HCT116 (cell line): ENCODE measurements at regions not wholly inside any gene's neighbourhood (a gene's known extent, or its start where the extent isn't known, plus 50 kb on each side); places are given as distances from the start of the nearest gene placed in this dataset.

Source experiments
- ATAC-seq: fragments of 200-7000 bp; cut with Tn5 transposase; 2 replicates; pipeline ENCODE4 v1.9.1; 2020; ENCODE audit warnings: mild to moderate bottlenecking, moderate library complexity
- BruUV-seq: library from RNA; stranded (reverse); fragments of 400-500 nt; replicated peaks from 2 replicates; lab custom pipeline; 2021; lab: Mats Ljungman, UMichigan
- CTCF ChIA-PET: fragments of 300-600 bp; sonication (Branson Sonifier 250); formaldehyde crosslinking; loops from one replicate; lab custom pipeline; 2021; ENCODE audit warnings: antibody characterized with exemption; lab: Charles Lee
- POLR2A ChIA-PET: fragments of 300-600, 350-600 bp; sonication (Branson Sonifier 250); formaldehyde crosslinking; loops from one replicate; lab custom pipeline; 2021; ENCODE audit warnings: antibody characterized with exemption; lab: Charles Lee
- RAD21 ChIA-PET, 2 experiments: fragments of 300-600 bp; sonication (Branson Sonifier 250); formaldehyde crosslinking; loops; one replicate each; lab custom pipeline; 2023; ENCODE audit warnings: low total read pairs in 2 of 2; ENCODE audit not compliant: uncharacterized antibody in 2 of 2, unreplicated experiment in 2 of 2, low non-redundant PET in 1 of 2; lab: Charles Lee
- DNase-seq: peaks from one replicate; pipeline ENCODE4 v3.0.0-alpha.2; 2010; ENCODE audit warnings: low read depth, low spot score
- H2AFZ ChIP-seq: fragments of 200-600 bp; shearing (Covaris generic), sonication (generic); 2 replicates; pipeline ENCODE4 v1.6.1; 2017; ENCODE audit warnings: low read depth, mixed run types, mixed read lengths, antibody characterized with exemption, low read length; ENCODE audit not compliant: poor library complexity, severe bottlenecking
- H3K27ac ChIP-seq: 2 replicates; pipeline ENCODE4 v1.5.1; 2012; ENCODE audit warnings: low read depth, low read length
- H3K27me3 ChIP-seq: fragments of 200-600 bp; sonication (generic); 2 replicates; pipeline ENCODE4 v1.6.1; 2016; ENCODE audit warnings: mixed run types, low read length, mixed read lengths; ENCODE audit not compliant: insufficient read depth
- H3K36me3 ChIP-seq, 2 experiments: fragments of 200-500 bp in 1 of 2; fragments of 200-600 bp in 1 of 2; sonication (Bioruptor generic) in 1 of 2; sonication (generic) in 1 of 2; 2 replicates each; pipeline versions ENCODE4 v1.5.1 to v1.6.1; 2014 to 2016; ENCODE audit warnings: low read length in 2 of 2, inconsistent platforms in 1 of 2, mixed read lengths in 1 of 2, mixed run types in 1 of 2; ENCODE audit not compliant: insufficient read depth in 2 of 2, control insufficient read depth in 1 of 2
- H3K4me1 ChIP-seq, 2 experiments: fragments of 200-600 bp in 1 of 2; sonication (generic) in 1 of 2; 2 replicates each; pipeline versions ENCODE4 v1.5.1 to v1.6.1; 2012 to 2017; ENCODE audit warnings: low read length in 2 of 2, inconsistent platforms in 1 of 2, mild to moderate bottlenecking in 1 of 2, mixed read lengths in 1 of 2, mixed run types in 1 of 2, moderate library complexity in 1 of 2; ENCODE audit not compliant: insufficient read depth in 2 of 2, control insufficient read depth in 1 of 2
- H3K4me2 ChIP-seq: fragments of 200-600 bp; sonication (generic); 2 replicates; pipeline ENCODE4 v1.6.1; 2017; ENCODE audit warnings: mixed run types, low read length, mixed read lengths
- H3K4me3 ChIP-seq, 2 experiments: fragments of 200-600 bp in 1 of 2; sonication (generic) in 1 of 2; replicated peaks in 1 of 2; 2 replicates each; pipeline ENCODE4 v1.5.1; 2011 to 2016; ENCODE audit warnings: low read length in 2 of 2, control low read depth in 1 of 2, low read depth in 1 of 2, mild to moderate bottlenecking in 1 of 2, mixed read lengths in 1 of 2, mixed run types in 1 of 2
- H3K79me2 ChIP-seq: fragments of 200-600 bp; sonication (generic); 2 replicates; pipeline ENCODE4 v1.6.1; 2017; ENCODE audit warnings: mild to moderate bottlenecking, mixed run types, low read length, moderate library complexity, mixed read lengths; ENCODE audit not compliant: insufficient read depth
- H3K9ac ChIP-seq: fragments of 200-600 bp; sonication (generic); 2 replicates; pipeline ENCODE4 v1.6.1; 2016; ENCODE audit warnings: low read length, mixed read lengths
- H3K9me2 ChIP-seq: fragments of 200-600 bp; sonication (generic), shearing (Covaris generic); 2 replicates; pipeline ENCODE4 v1.6.1; 2017; ENCODE audit warnings: mixed run types, mild to moderate bottlenecking, moderate library complexity; ENCODE audit not compliant: insufficient read depth
- H3K9me3 ChIP-seq, 2 experiments: fragments of 200-500 bp in 1 of 2; fragments of 200-600 bp in 1 of 2; sonication (Bioruptor generic) in 1 of 2; sonication (generic) in 1 of 2; 2 replicates each; pipeline ENCODE4 v1.6.1; 2014 to 2017; ENCODE audit warnings: low read length in 2 of 2, mixed read lengths in 2 of 2, inconsistent platforms in 1 of 2, low read depth in 1 of 2, mild to moderate bottlenecking in 1 of 2, mixed run types in 1 of 2, moderate library complexity in 1 of 2; ENCODE audit not compliant: control insufficient read depth in 1 of 2, insufficient read depth in 1 of 2
- H4K20me1 ChIP-seq: fragments of 200-600 bp; sonication (generic), shearing (Covaris generic); 2 replicates; pipeline ENCODE4 v1.6.1; 2017; ENCODE audit warnings: mixed run types, mild to moderate bottlenecking, moderate library complexity; ENCODE audit not compliant: insufficient read depth
- CBX3 ChIP-seq: IDR thresholded peaks from 2 replicates; pipeline ENCODE4 v1.6.1; 2012; ENCODE audit warnings: low read depth
- CEBPB ChIP-seq: IDR thresholded peaks from 2 replicates; pipeline ENCODE4 v1.6.1; 2012; ENCODE audit warnings: low read depth
- ELF1 ChIP-seq: IDR thresholded peaks from 2 replicates; pipeline ENCODE4 v1.6.1; 2012; ENCODE audit warnings: low read depth, borderline replicate concordance
- EZH2 ChIP-seq: fragments of 200-600 bp; sonication (generic); IDR thresholded peaks from 2 replicates; pipeline ENCODE4 v1.6.1; 2017; ENCODE audit warnings: antibody characterized with exemption, mixed run types
- POLR2A ChIP-seq: IDR thresholded peaks from 2 replicates; pipeline ENCODE4 v1.7.0; 2011; ENCODE audit warnings: borderline replicate concordance; ENCODE audit not compliant: insufficient read depth, insufficient read length; ENCODE audit errors: extremely low read depth
- SIN3A ChIP-seq: IDR thresholded peaks from 2 replicates; pipeline ENCODE4 v1.6.1; 2012; ENCODE audit warnings: low read depth
- ZNF274 ChIP-seq: fragments of 200-500 bp; sonication (Bioruptor generic); IDR thresholded peaks from 2 replicates; pipeline ENCODE4 v1.6.1; 2014; ENCODE audit warnings: mild to moderate bottlenecking, low read depth, low read length, inconsistent platforms
- intact Hi-C: fragments of 100-400 bp; cut with micrococcal nuclease; formaldehyde crosslinking; loops from 2 replicates; pipeline ENCODE4 v1.10.0; 2022
- TF ChIP-seq, protein P1 (sequence below): IDR thresholded peaks from 2 replicates; pipeline ENCODE4 v1.6.1; 2012

DNA sequence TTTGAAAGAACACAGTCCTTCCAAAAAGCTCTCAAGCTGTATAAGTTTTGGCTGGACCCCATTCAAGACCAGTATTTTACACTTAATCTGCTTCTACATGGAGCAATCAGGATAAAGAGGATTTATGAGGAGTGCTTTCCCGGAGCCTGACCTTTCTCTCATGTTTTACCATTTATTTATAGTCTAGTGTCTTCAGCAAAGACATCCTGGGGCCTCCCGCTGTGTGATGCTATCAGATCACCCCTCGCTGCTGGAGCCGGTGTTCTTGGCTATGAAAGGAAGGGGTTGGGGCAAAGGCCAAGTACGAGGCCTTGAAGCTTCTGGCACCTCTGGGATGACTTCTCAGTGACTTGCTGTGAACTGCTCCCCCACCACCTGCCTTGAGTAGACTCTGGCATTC lies 189.6 kb downstream of the ADAMTS15 start:
- ChIA-PET POLR2A (no interaction called here), CTCF (no interaction called here), RAD21 (no interaction called here)
- Histone ChIP-seq H3K27me3 (peaks cover 22% of the 10 kb centered on the region; the same call in 1 of the 2 replicates), H3K9me3 (no peaks in the 10 kb centered on the region), H3K9me2 (no peaks in the 10 kb centered on the region), H3K4me2 (no peak overlapping the region), H3K4me3 (no peak overlapping the region), H3K9ac (no peak overlapping the region), H4K20me1 (no peaks in the 10 kb centered on the region), H3K27ac (no peak overlapping the region), H2AFZ (no peak overlapping the region), H3K36me3 (no peaks in the 10 kb centered on the region), H3K79me2 (no peaks in the 10 kb centered on the region), H3K4me1 (peaks cover 14 to 21% of the 10 kb centered on the region in 2 experiments; a peak in 3 of 4 replicates)
- DNase-seq: no peak
- no TSS peak for BruUV-seq
- no peak for TF ChIP-seq ELF1
- ATAC-seq: no peak
- intact Hi-C loops: no loop called here

DNA sequence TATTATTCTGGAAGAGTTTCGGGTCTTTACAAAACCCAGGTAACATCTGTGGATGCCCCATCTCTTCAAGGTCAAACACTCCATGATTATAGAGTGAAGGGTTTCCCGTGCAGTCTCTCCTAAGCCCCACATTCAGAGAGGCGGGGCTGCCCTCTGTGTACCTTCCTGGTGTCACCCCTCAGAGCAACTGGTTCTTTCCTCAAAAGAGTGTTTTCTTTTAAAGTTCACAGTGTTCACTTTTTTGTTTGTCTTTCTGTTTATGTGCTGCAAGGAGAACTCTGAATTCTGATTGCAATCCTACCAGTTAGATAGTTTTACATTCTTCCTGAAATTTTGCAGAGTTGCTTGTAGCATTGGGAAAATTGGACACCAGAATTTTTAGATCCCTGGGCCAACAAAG lies 190.2 kb downstream of the ADAMTS15 start:
- ChIA-PET POLR2A (no interaction called here), CTCF (no interaction called here), RAD21 (no interaction called here)
- H3K9me2 ChIP-seq: no peaks in the 10 kb centered on the region
- no peaks in the 10 kb centered on the region for H3K36me3 ChIP-seq
- no peak overlapping the region for H3K27ac ChIP-seq
- H3K4me3 ChIP-seq: no peak overlapping the region
- H3K9ac ChIP-seq: no peak overlapping the region
- DNase-seq (no peak), ATAC-seq (no peak)
- BruUV-seq: no TSS peak
- H2AFZ ChIP-seq: no peak overlapping the region
- peaks cover 14 to 21% of the 10 kb centered on the region in 2 experiments; a peak in 3 of 4 replicates for H3K4me1 ChIP-seq
- intact Hi-C loops: no loop called here
- H3K4me2 ChIP-seq: no peak overlapping the region
- H3K9me3 ChIP-seq: no peaks in the 10 kb centered on the region
- H3K79me2 ChIP-seq: no peaks in the 10 kb centered on the region
- no peaks in the 10 kb centered on the region for H4K20me1 ChIP-seq
- peaks cover 26% of the 10 kb centered on the region; the same call in 1 of the 2 replicates for H3K27me3 ChIP-seq
- TF ChIP-seq POLR2A: no peak
- TF ChIP-seq SIN3A: no peak
- no peak for TF ChIP-seq ZNF274
- no peak for TF ChIP-seq CEBPB
- no peak for TF ChIP-seq EZH2
- TF ChIP-seq CBX3: no peak
- TF ChIP-seq, protein P1, sequence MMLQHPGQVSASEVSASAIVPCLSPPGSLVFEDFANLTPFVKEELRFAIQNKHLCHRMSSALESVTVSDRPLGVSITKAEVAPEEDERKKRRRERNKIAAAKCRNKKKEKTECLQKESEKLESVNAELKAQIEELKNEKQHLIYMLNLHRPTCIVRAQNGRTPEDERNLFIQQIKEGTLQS: no peak
- TF ChIP-seq, all 23 proteins: peak for 0
